HepG2 (cell line): ENCODE measurements at regions not wholly inside any gene's neighbourhood (a gene's known extent, or its start where the extent isn't known, plus 50 kb on each side); places are given as distances from the start of the nearest gene placed in this dataset.

Source experiments
- ATAC-seq: fragments of 200-7000 bp; cut with Tn5 transposase; 3 replicates; pipeline ENCODE4 v1.9.1; 2020; ENCODE audit warnings: mild to moderate bottlenecking, moderate library complexity
- BruUV-seq: library from RNA; stranded (reverse); fragments of 400-500 nt; replicated peaks from 2 replicates; lab custom pipeline; 2021; lab: Mats Ljungman, UMichigan
- CTCF ChIA-PET: fragments of 300-600 bp; formaldehyde crosslinking; extraction: SDS; loops from one replicate; lab custom pipeline; 2021; ENCODE audit warnings: low total read pairs, inconsistent platforms, low intra/inter-chr PET ratio; lab: Yijun Ruan, JAX
- POLR2A ChIA-PET: fragments of 350-600 bp; sonication (Branson Sonifier 250); formaldehyde crosslinking; loops from one replicate; lab custom pipeline; 2020; ENCODE audit warnings: antibody characterized with exemption, inconsistent platforms; lab: Yijun Ruan, JAX
- DNase-seq: peaks from one replicate; pipeline ENCODE4 v3.0.0-alpha.2; 2015; ENCODE audit warnings: low spot score
- FAIRE-seq: peaks from 3 replicates; lab custom pipeline; 2011; peaks lifted over from hg19 to GRCh38; lab: Jason Lieb, UNC
- H2AFZ ChIP-seq: one replicate; pipeline ENCODE4 v1.6.1; 2011; ENCODE audit warnings: low read length, inconsistent platforms
- H3K27ac ChIP-seq: fragments of 300-600 bp; 3 replicates; pipeline ENCODE4 v1.8.0; 2011; ENCODE audit warnings: mixed run types, mild to moderate bottlenecking, mixed read lengths, low read length, inconsistent platforms; ENCODE audit not compliant: insufficient read depth; ENCODE audit errors: extremely low read length
- H3K27me3 ChIP-seq, 2 experiments: fragments of 200-600 bp in 1 of 2; 2 replicates in 1 of 2; 3 replicates in 1 of 2; pipeline versions ENCODE4 v1.6.0 to v1.8.0; 2011; ENCODE audit warnings: low read length in 2 of 2, mild to moderate bottlenecking in 2 of 2, moderate library complexity in 2 of 2, inconsistent platforms in 1 of 2; ENCODE audit not compliant: insufficient read depth in 2 of 2, control insufficient read depth in 1 of 2
- H3K36me3 ChIP-seq, 2 experiments: fragments of 200-600 bp in 1 of 2; replicated peaks in 1 of 2; 2 replicates in 1 of 2; 3 replicates in 1 of 2; pipeline versions ENCODE4 v1.5.1 to v1.8.0; 2011; ENCODE audit warnings: low read length in 2 of 2, inconsistent platforms in 1 of 2; ENCODE audit not compliant: insufficient read depth in 2 of 2, control insufficient read depth in 1 of 2
- H3K4me1 ChIP-seq: 2 replicates; pipeline ENCODE4 v1.5.1; 2012; ENCODE audit warnings: low read length, inconsistent platforms; ENCODE audit not compliant: insufficient read depth
- H3K4me2 ChIP-seq: 2 replicates; pipeline ENCODE4 v1.6.0; 2011; ENCODE audit warnings: low read depth, low read length, inconsistent platforms
- H3K4me3 ChIP-seq, 3 experiments: fragments of 200-600 bp in 1 of 3; sonication (generic), shearing (Covaris generic) in 1 of 3; replicated peaks in 1 of 3; 2 replicates each; pipeline ENCODE4 v1.5.1; 2011 to 2016; ENCODE audit warnings: low read length in 3 of 3, inconsistent platforms in 2 of 3, low read depth in 2 of 3, mild to moderate bottlenecking in 2 of 3, control low read depth in 1 of 3, mixed read lengths in 1 of 3; ENCODE audit not compliant: insufficient read depth in 1 of 3
- H3K79me2 ChIP-seq: one replicate; pipeline ENCODE4 v1.6.1; 2011; ENCODE audit warnings: low read length, inconsistent platforms; ENCODE audit not compliant: insufficient read depth
- H3K9ac ChIP-seq: 2 replicates; pipeline ENCODE4 v1.6.0; 2011; ENCODE audit warnings: mild to moderate bottlenecking, low read depth, low read length, inconsistent platforms; ENCODE audit not compliant: insufficient read depth
- H3K9me3 ChIP-seq: 2 replicates; pipeline ENCODE4 v1.5.1; 2012; ENCODE audit warnings: mild to moderate bottlenecking, low read length
- H4K20me1 ChIP-seq: 2 replicates; pipeline ENCODE4 v1.6.0; 2011; ENCODE audit warnings: inconsistent platforms, mild to moderate bottlenecking, low read length, moderate library complexity; ENCODE audit not compliant: insufficient read depth
- AGO1 ChIP-seq: fragments of 200-400 bp; formaldehyde crosslinking; IDR thresholded peaks from 2 replicates; pipeline ENCODE4 v1.6.1; 2017; ENCODE audit warnings: mild to moderate bottlenecking, low read depth, low read length, moderate library complexity; ENCODE audit not compliant: poor library complexity, severe bottlenecking
- DMAP1 ChIP-seq: IDR thresholded peaks from 2 replicates; pipeline ENCODE4 v1.6.1; 2016
- KLF13 ChIP-seq: sonication (generic); formaldehyde crosslinking; IDR thresholded peaks from 2 replicates; pipeline ENCODE4 v1.4.0; 2020; ENCODE audit warnings: mild to moderate bottlenecking, missing genetic modification reagents
- PHB2 ChIP-seq: fragments of 450-650 bp; IDR thresholded peaks from 2 replicates; pipeline ENCODE4 v1.6.1; 2018; ENCODE audit not compliant: partially characterized antibody
- PHF21A ChIP-seq: sonication (generic); formaldehyde crosslinking; IDR thresholded peaks from 2 replicates; pipeline ENCODE4 v1.5.0; 2020; ENCODE audit warnings: mild to moderate bottlenecking, missing genetic modification reagents
- SP140L ChIP-seq: sonication (generic); formaldehyde crosslinking; IDR thresholded peaks from 2 replicates; pipeline ENCODE4 v1.4.0; 2020; ENCODE audit warnings: missing genetic modification reagents, borderline replicate concordance
- SRY ChIP-seq: sonication (generic); formaldehyde crosslinking; IDR thresholded peaks from 2 replicates; pipeline ENCODE4 v1.8.0; 2022; ENCODE audit warnings: mild to moderate bottlenecking, missing genetic modification reagents
- ZBTB20 ChIP-seq: sonication (generic); formaldehyde crosslinking; IDR thresholded peaks from 2 replicates; pipeline ENCODE4 v1.8.1; 2023; ENCODE audit warnings: missing genetic modification reagents, low read depth, mild to moderate bottlenecking, borderline replicate concordance
- ZNF446 ChIP-seq: sonication (generic); formaldehyde crosslinking; IDR thresholded peaks from 2 replicates; pipeline ENCODE4 v1.5.0; 2020; ENCODE audit warnings: mild to moderate bottlenecking, missing genetic modification reagents
- ZNF839 ChIP-seq: sonication (generic); formaldehyde crosslinking; IDR thresholded peaks from 2 replicates; pipeline ENCODE4 v1.4.0; 2020; ENCODE audit warnings: missing genetic modification reagents, mild to moderate bottlenecking, borderline replicate concordance
- ZSCAN25 ChIP-seq: sonication (generic); formaldehyde crosslinking; IDR thresholded peaks from 2 replicates; pipeline ENCODE4 v1.8.0; 2022; ENCODE audit warnings: mild to moderate bottlenecking, missing genetic modification reagents
- WGBS: methylation state at CpG from one replicate; pipeline ENCODE4 v1.1.6; 2017; ENCODE audit warnings: low lambda C conversion rate; 5-methylcytosine and 5-hydroxymethylcytosine counted together
- in situ Hi-C: cut with HindIII; loops from 2 replicates; pipeline ENCODE4 v1.10.0; 2017; ENCODE audit warnings: low pct_unique_long_range_greater_than_20kb; ENCODE audit not compliant: extremely low pct_ligation_motif_present
- intact Hi-C: fragments of 100-400 bp; cut with micrococcal nuclease; formaldehyde crosslinking; loops from one replicate; pipeline ENCODE4 v1.10.0; 2022; ENCODE audit not compliant: unreplicated experiment
- TF ChIP-seq, protein P1 (sequence below): sonication (generic); formaldehyde crosslinking; IDR thresholded peaks from 2 replicates; pipeline ENCODE4 v1.4.0; 2020; ENCODE audit warnings: mild to moderate bottlenecking, missing genetic modification reagents
- TF ChIP-seq, protein P2 (sequence below): sonication (generic); formaldehyde crosslinking; IDR thresholded peaks from 2 replicates; pipeline ENCODE4 v1.5.0; 2020; ENCODE audit warnings: missing genetic modification reagents, mild to moderate bottlenecking, borderline replicate concordance
- TF ChIP-seq, protein P3 (sequence below): IDR thresholded peaks from 2 replicates; pipeline ENCODE4 v1.6.1; 2012; ENCODE audit warnings: inconsistent platforms
- TF ChIP-seq, protein P4 (sequence below), 2 experiments: fragments of 450-650 bp in 1 of 2; sonication (generic) in 1 of 2; formaldehyde crosslinking in 1 of 2; IDR thresholded peaks; 2 replicates each; pipeline versions ENCODE4 v1.6.1 to v1.8.0; 2016 to 2022; ENCODE audit warnings: antibody characterized with exemption in 1 of 2, mild to moderate bottlenecking in 1 of 2, missing genetic modification reagents in 1 of 2

DNA sequence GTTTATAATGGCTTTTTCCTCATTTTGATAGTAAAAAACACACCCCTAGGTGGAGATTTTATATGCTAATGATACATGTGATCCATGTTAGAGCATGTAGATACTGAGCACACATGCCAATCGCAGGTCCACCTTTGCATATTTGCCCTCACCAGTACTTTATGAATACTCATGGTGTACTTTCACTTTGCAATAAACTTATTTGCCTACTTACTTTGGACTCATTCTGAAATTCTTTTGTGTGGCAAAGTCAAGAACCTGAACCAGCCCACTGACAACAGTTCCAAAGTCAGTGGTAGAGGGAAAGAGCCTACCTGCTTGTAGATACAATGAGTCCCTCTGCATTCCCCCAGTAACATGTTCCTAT, 58.5 kb upstream of the DHRS4 start:
- Histone ChIP-seq H3K4me2 (no peak overlapping the region), H3K4me1 (peaks cover 7% of the 10 kb centered on the region), H3K27me3 (0 out of 5 replicates have a peak, but pooled peaks cover 0 to 3% of the 10 kb centered on the region in 2 experiments), H3K79me2 (no peaks in the 10 kb centered on the region), H3K4me3 (no peak overlapping the region), H4K20me1 (no peaks in the 10 kb centered on the region), H3K9ac (no peak overlapping the region), H2AFZ (no peak overlapping the region), H3K27ac (no peak overlapping the region), H3K9me3 (no peaks in the 10 kb centered on the region), H3K36me3 (no peaks in the 10 kb centered on the region)
- no peak for ATAC-seq
- in situ Hi-C loops (no loop called here), intact Hi-C loops (loop anchor here (1.0 kb wide), 1 partner anchor 58 kb away; the partner anchor contains the start of gene DHRS4)
- 83% methylated on average over 1 of the region's 1 CpG for WGBS
- FAIRE-seq, result no peak
- CTCF ChIA-PET, result no interaction called here
- no TSS peak for BruUV-seq
- POLR2A ChIA-PET, result no interaction called here
- no peak for TF ChIP-seq AGO1
- TF ChIP-seq ZNF446 (CRISPR knock-in tag), result no peak
- no peak for TF ChIP-seq DMAP1 (CRISPR knock-in tag)
- TF ChIP-seq, protein P1, sequence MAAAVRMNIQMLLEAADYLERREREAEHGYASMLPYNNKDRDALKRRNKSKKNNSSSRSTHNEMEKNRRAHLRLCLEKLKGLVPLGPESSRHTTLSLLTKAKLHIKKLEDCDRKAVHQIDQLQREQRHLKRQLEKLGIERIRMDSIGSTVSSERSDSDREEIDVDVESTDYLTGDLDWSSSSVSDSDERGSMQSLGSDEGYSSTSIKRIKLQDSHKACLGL (CRISPR knock-in tag), result no peak
- TF ChIP-seq SRY (CRISPR knock-in tag), result no peak
- no peak for TF ChIP-seq SP140L (CRISPR knock-in tag)
- no peak for TF ChIP-seq KLF13 (CRISPR knock-in tag)
- TF ChIP-seq PHF21A (CRISPR knock-in tag), result no peak
- TF ChIP-seq ZSCAN25, result no peak
- TF ChIP-seq, protein P2, sequence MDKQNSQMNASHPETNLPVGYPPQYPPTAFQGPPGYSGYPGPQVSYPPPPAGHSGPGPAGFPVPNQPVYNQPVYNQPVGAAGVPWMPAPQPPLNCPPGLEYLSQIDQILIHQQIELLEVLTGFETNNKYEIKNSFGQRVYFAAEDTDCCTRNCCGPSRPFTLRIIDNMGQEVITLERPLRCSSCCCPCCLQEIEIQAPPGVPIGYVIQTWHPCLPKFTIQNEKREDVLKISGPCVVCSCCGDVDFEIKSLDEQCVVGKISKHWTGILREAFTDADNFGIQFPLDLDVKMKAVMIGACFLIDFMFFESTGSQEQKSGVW (CRISPR knock-in tag), result no peak
- TF ChIP-seq, protein P3, sequence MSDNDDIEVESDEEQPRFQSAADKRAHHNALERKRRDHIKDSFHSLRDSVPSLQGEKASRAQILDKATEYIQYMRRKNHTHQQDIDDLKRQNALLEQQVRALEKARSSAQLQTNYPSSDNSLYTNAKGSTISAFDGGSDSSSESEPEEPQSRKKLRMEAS, result no peak
- TF ChIP-seq PHB2, result no peak
- TF ChIP-seq, protein P4, sequence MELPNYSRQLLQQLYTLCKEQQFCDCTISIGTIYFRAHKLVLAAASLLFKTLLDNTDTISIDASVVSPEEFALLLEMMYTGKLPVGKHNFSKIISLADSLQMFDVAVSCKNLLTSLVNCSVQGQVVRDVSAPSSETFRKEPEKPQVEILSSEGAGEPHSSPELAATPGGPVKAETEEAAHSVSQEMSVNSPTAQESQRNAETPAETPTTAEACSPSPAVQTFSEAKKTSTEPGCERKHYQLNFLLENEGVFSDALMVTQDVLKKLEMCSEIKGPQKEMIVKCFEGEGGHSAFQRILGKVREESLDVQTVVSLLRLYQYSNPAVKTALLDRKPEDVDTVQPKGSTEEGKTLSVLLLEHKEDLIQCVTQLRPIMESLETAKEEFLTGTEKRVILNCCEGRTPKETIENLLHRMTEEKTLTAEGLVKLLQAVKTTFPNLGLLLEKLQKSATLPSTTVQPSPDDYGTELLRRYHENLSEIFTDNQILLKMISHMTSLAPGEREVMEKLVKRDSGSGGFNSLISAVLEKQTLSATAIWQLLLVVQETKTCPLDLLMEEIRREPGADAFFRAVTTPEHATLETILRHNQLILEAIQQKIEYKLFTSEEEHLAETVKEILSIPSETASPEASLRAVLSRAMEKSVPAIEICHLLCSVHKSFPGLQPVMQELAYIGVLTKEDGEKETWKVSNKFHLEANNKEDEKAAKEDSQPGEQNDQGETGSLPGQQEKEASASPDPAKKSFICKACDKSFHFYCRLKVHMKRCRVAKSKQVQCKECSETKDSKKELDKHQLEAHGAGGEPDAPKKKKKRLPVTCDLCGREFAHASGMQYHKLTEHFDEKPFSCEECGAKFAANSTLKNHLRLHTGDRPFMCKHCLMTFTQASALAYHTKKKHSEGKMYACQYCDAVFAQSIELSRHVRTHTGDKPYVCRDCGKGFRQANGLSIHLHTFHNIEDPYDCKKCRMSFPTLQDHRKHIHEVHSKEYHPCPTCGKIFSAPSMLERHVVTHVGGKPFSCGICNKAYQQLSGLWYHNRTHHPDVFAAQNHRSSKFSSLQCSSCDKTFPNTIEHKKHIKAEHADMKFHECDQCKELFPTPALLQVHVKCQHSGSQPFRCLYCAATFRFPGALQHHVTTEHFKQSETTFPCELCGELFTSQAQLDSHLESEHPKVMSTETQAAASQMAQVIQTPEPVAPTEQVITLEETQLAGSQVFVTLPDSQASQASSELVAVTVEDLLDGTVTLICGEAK (IDR thresholded peaks at IDR 0.05), result no peak
- TF ChIP-seq, protein P4 (CRISPR knock-in tag; IDR thresholded peaks at IDR 0.05), result no peak
- no peak for TF ChIP-seq ZBTB20
- TF ChIP-seq ZNF839 (CRISPR knock-in tag), result no peak
- DNase-seq, result no peak
